Epidermal melanocyte (primary cell): ENCODE measurements at regions not wholly inside any gene's neighbourhood (a gene's known extent, or its start where the extent isn't known, plus 50 kb on each side); places are given as distances from the start of the nearest gene placed in this dataset.

Experiments
- DNase-seq: peaks from one replicate; pipeline ENCODE4 v3.0.0; 2011; ENCODE audit warnings: low spot score; ENCODE audit not compliant: insufficient read length

GRCh38 chr11:37812281-37812880 lies 1214.3 kb upstream of the RAG2 start:
- DNase-seq: no peak

- DNase-seq: no peak
These were observed 1213.3 kb upstream of the RAG2 start for GRCh38 chr11:37811349-37811748.

- DNase-seq: no peak
These were observed 1206.6 kb upstream of the RAG2 start for GRCh38 chr11:37804666-37805065.

GRCh38 chr11:37788141-37788877 lies 1190.3 kb upstream of the RAG2 start:
- no peak for DNase-seq

GRCh38 chr11:37786214-37786755 lies 1188.2 kb upstream of the RAG2 start:
- no peak for DNase-seq

GRCh38 chr11:37774441-37774840 lies 1176.4 kb upstream of the RAG2 start:
- DNase-seq: no peak

- no peak for DNase-seq
These were observed 1172.1 kb upstream of the RAG2 start for GRCh38 chr11:37770145-37770544.

GRCh38 chr11:37762079-37762478 lies 1164.0 kb upstream of the RAG2 start:
- no peak for DNase-seq

GRCh38 chr11:37755521-37755920 lies 1157.5 kb upstream of the RAG2 start:
- no peak for DNase-seq

DNA sequence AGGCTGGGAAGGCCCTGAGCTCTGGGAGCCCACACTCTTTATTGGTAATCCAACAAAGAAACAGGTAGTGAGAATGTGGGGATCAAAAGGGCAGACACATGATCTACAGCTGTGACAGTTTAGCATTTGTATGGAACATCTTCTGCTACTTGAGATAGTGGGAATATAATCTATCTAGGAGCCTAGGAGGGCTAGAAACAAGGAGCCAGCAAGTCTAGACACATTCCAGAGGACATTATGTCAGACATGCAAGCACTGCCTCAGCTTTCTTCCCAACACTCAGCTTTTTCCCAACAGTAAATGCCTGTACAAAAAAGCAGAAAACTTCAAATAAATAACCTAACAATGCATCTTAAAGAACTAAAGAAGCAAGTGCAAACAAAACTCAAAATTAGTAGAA lies 1150.6 kb upstream of the RAG2 start:
- no peak for DNase-seq

DNA sequence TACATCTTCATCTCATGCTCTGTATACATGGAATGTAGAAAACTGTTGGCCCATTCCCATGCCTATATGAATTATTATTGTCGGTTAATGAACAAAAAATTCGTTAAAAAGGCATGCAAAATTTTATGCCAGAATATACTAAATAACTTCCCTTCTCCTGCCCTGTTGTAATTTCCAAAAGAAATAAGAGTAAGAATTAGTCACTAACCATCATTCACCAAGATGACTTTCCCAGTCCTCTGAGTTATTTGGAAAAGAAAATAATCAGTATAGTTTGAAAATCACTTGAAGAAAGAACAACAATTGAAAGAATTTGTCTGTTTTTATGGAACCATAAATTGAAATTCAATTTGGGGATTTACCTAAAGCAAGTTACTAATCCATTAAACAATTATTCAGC lies 1149.1 kb upstream of the RAG2 start:
- DNase-seq: no peak

DNA sequence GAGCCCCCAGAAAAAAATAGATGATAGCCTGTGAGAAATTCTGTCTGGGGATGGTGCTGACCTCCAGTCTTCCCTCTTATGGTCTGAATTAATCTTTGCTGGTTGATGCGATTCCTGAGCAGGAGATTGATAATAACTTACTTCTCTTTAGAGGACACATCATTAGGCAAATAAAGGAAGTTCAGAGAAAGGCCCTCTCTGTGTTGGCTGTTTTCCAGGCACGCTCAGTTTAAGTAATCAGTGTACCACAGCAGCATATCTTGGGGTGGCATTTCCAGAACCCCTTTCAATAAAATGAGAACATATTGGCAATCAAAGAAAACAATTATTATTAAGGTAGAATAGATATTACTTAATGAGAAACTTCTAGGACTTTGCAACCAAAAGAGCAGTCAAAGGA lies 1129.3 kb upstream of the RAG2 start:
- DNase-seq: no peak

GRCh38 chr11:37724315-37724714 lies 1126.3 kb upstream of the RAG2 start:
- DNase-seq: no peak

DNA sequence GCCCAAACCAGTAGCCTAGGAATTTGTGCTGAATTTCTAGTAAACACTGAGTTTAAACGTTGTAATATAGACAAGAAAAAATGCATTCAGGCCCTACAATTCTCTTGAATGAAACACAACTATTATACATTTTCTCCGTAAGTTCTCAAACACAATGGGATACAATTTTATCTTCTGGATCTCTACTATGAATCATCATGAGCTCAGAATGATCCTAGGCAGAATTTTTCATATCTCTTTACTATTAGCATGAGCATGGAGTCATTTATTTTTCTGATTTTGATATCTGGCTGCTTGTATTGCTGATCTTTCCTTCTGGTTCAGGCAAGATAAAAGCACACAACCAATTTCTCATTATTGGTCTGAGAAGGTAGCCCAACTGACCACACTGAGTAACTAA lies 1123.4 kb upstream of the RAG2 start:
- no peak for DNase-seq

- DNase-seq: no peak
These were observed 1120.5 kb upstream of the RAG2 start for GRCh38 chr11:37718431-37718999.

GRCh38 chr11:37712251-37712650 lies 1114.2 kb upstream of the RAG2 start:
- DNase-seq: no peak

DNA sequence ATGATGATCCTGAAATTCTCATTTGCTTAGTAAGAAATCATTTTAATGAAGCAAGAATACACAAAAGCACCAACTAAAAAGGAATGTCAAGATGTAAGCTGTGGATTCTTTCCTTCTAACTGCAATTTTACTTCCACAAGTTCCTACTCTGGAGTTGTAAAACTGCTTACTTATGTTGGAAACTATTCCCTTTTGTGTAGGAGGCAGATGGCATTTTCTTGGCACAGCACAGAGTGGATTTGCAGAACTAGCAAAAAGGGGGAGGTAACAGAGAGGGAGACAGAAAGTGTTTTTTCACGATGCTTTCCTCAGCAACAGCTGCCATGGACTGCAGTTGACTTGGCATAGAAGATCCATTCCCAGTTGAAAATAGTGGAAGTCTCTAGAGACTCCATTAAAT lies 1112.0 kb upstream of the RAG2 start:
- no peak for DNase-seq

DNA sequence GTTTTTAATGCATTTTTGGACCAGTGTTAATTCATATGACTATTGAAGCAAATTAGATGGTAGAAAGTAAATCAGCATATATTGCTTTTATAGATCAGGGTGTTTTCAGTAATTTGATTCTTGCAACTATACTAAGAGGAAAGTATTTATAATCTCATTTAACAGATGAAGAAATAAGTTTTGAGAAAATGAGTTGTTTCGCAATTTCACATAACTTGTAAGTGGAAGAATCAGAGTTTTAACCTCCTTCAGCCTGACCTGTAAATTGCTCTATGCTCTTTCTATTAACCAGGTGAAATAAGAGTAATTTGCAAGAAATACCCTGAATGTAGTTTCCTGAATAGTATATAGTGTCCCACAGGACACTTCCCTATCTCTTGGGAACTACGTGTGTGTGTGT lies 1106.8 kb upstream of the RAG2 start:
- DNase-seq: no peak

DNA sequence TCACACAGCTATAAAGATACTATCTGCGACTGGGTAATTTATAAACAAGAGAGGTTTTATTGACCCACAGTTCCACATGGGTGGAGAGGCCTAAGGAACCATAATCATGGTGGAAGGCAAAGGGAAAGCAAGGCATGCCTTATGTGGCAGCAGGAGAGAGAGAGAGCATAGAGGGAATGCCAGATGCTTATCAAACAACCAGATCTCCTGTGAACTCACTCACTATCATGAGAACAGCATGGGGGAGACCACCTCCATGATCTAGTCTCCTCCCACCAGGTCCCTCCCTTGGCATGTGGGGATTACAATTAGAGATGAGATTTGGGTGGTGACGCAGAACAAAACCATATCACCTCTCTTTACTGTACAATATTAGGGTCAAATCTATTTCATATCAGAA lies 1101.6 kb upstream of the RAG2 start:
- no peak for DNase-seq

DNA sequence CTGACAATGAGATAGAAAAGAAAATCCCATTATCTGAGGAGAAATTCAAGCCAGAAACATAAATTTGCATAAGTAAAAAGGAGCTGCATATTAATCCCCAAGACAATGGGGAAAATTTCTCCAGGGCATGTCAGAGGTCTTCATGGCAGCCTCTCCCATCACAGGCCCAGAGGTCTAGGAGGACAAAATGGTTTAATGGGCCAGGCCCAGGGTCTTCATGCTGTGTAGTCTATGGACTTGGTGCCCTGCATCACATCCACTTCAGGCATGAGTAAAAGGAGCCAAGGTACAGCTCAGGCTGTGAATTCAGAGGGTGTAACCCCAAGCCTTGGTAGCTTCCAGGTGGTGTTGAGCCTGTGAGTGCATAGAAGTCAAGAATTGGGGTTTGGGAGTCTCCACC lies 1097.2 kb upstream of the RAG2 start:
- DNase-seq: no peak

- DNase-seq: no peak
These were observed 1091.9 kb upstream of the RAG2 start for GRCh38 chr11:37689951-37690350.

GRCh38 chr11:37688456-37688855 lies 1090.4 kb upstream of the RAG2 start:
- DNase-seq: no peak

GRCh38 chr11:37687130-37687529 lies 1089.1 kb upstream of the RAG2 start:
- DNase-seq: no peak
